K562 (cell line): ENCODE measurements at regions not wholly inside any gene's neighbourhood (a gene's known extent, or its start where the extent isn't known, plus 50 kb on each side); places are given as distances from the start of the nearest gene placed in this dataset.

Source experiments
- ATAC-seq: fragments of 200-7000 bp; cut with Tn5 transposase; 3 replicates; pipeline ENCODE4 v1.9.1; 2020; ENCODE audit warnings: moderate library complexity
- BruUV-seq: library from RNA; stranded (reverse); fragments of 400-500 nt; replicated peaks from 2 replicates; lab custom pipeline; 2021; lab: Mats Ljungman, UMichigan
- CTCF ChIA-PET: fragments of 300-600 bp; formaldehyde crosslinking; extraction: SDS; loops from one replicate; lab custom pipeline; 2021; ENCODE audit warnings: low intra/inter-chr PET ratio; lab: Yijun Ruan, JAX
- POLR2A ChIA-PET: fragments of 300-600, 350-650 bp; sonication (Branson Sonifier 250); formaldehyde crosslinking; extraction: SDS; loops from one replicate; lab custom pipeline; 2021; ENCODE audit warnings: antibody characterized with exemption, inconsistent platforms; lab: Yijun Ruan, JAX
- DNase-seq, 4 experiments: peaks; one replicate each; pipeline versions ENCODE4 v3.0.0 to v3.0.0-alpha.2; 2011 to 2018; ENCODE audit warnings: low spot score in 3 of 4, mixed read lengths in 3 of 4; ENCODE audit errors: extremely low read depth in 1 of 4
- FAIRE-seq: peaks from 2 replicates; lab custom pipeline; 2011; peaks lifted over from hg19 to GRCh38; lab: Jason Lieb, UNC
- H2AFZ ChIP-seq: 2 replicates; pipeline ENCODE4 v1.6.0; 2011; ENCODE audit warnings: low read depth, low read length, control low read depth, inconsistent platforms
- H3K27ac ChIP-seq: fragments of 200-600 bp; 3 replicates; pipeline ENCODE4 v1.8.0; 2011; ENCODE audit warnings: low read depth, mild to moderate bottlenecking, control low read depth, inconsistent platforms, low read length, moderate library complexity, mixed read lengths; ENCODE audit errors: extremely low read depth
- H3K27me3 ChIP-seq, 2 experiments: fragments of 300-600 bp in 1 of 2; 2 replicates in 1 of 2; 3 replicates in 1 of 2; pipeline versions ENCODE4 v1.6.0 to v1.8.0; 2011; ENCODE audit warnings: inconsistent platforms in 2 of 2, low read length in 2 of 2, mild to moderate bottlenecking in 1 of 2, mixed read lengths in 1 of 2, moderate library complexity in 1 of 2; ENCODE audit not compliant: control insufficient read depth in 2 of 2, insufficient read depth in 2 of 2
- H3K36me3 ChIP-seq: fragments of 300-600 bp; 3 replicates; pipeline ENCODE4 v1.8.0; 2011; ENCODE audit warnings: mild to moderate bottlenecking, low read length, inconsistent platforms; ENCODE audit not compliant: control insufficient read depth, insufficient read depth
- H3K4me1 ChIP-seq, 2 experiments: fragments of 200-600 bp in 1 of 2; replicated peaks in 1 of 2; 2 replicates in 1 of 2; 3 replicates in 1 of 2; pipeline versions ENCODE4 v1.5.1 to v1.8.0; 2011; ENCODE audit warnings: inconsistent platforms in 2 of 2, low read length in 2 of 2, mild to moderate bottlenecking in 1 of 2, mixed read lengths in 1 of 2, moderate library complexity in 1 of 2; ENCODE audit not compliant: control insufficient read depth in 2 of 2, insufficient read depth in 2 of 2
- H3K4me2 ChIP-seq: 2 replicates; pipeline ENCODE4 v1.6.1; 2011; ENCODE audit warnings: low read length, control low read depth, inconsistent platforms, mixed read lengths; ENCODE audit not compliant: insufficient read depth
- H3K4me3 ChIP-seq: fragments of 200-600 bp; sonication (generic), shearing (Covaris generic); 2 replicates; pipeline ENCODE4 v1.5.1; 2016; ENCODE audit warnings: control low read depth, inconsistent platforms
- H3K79me2 ChIP-seq: fragments of 200-600 bp; 3 replicates; pipeline ENCODE4 v1.8.0; 2011; ENCODE audit warnings: low read length, inconsistent platforms; ENCODE audit not compliant: control insufficient read depth, insufficient read depth
- H3K9ac ChIP-seq, 2 experiments: 2 replicates each; pipeline versions ENCODE4 v1.6.0 to v1.6.1; 2011; ENCODE audit warnings: low read depth in 2 of 2, low read length in 2 of 2, control low read depth in 1 of 2, inconsistent platforms in 1 of 2, mild to moderate bottlenecking in 1 of 2, mixed read lengths in 1 of 2; ENCODE audit not compliant: insufficient read depth in 1 of 2
- H3K9me1 ChIP-seq: one replicate; pipeline ENCODE4 v1.6.0; 2011; ENCODE audit warnings: inconsistent platforms, mild to moderate bottlenecking, low read length, moderate library complexity; ENCODE audit not compliant: control insufficient read depth, insufficient read depth
- H3K9me3 ChIP-seq: replicated peaks from 2 replicates; pipeline ENCODE4 v1.5.1; 2011; ENCODE audit warnings: low read depth, low read length, inconsistent platforms; ENCODE audit not compliant: control insufficient read depth, insufficient read depth
- H4K20me1 ChIP-seq: replicated peaks from 2 replicates; pipeline ENCODE4 v1.6.1; 2011; ENCODE audit warnings: low read length, inconsistent platforms, mixed read lengths; ENCODE audit not compliant: control insufficient read depth, insufficient read depth
- ADNP ChIP-seq: fragments of 200-800 bp; sonication (Bioruptor generic); IDR thresholded peaks from 2 replicates; pipeline ENCODE4 v1.6.1; 2016; ENCODE audit warnings: missing genetic modification characterization, missing compliant biosample characterization
- BCOR ChIP-seq: fragments of 450-650 bp; IDR thresholded peaks from 2 replicates; pipeline ENCODE4 v1.6.1; 2016
- CBFA2T3 ChIP-seq: fragments of 450-650 bp; IDR thresholded peaks from 2 replicates; pipeline ENCODE4 v1.6.1; 2017
- DPF2 ChIP-seq: fragments of 450-650 bp; IDR thresholded peaks from 2 replicates; pipeline ENCODE4 v1.6.1; 2016
- HNRNPK ChIP-seq: fragments of 200-400 bp; formaldehyde crosslinking; IDR thresholded peaks from one replicate; pipeline ENCODE4 v1.6.1; 2018; ENCODE audit warnings: mild to moderate bottlenecking, low read depth, low read length; ENCODE audit not compliant: poor library complexity, severe bottlenecking
- NR4A1 ChIP-seq, 2 experiments: fragments of 250-450 bp in 1 of 2; fragments of 450-650 bp in 1 of 2; sonication (Bioruptor Pico) in 1 of 2; IDR thresholded peaks; 2 replicates each; pipeline versions ENCODE4 v1.4.0 to v1.6.1; 2016 to 2020; ENCODE audit warnings: mild to moderate bottlenecking in 2 of 2, missing compliant biosample characterization in 1 of 2, missing genetic modification characterization in 1 of 2, moderate library complexity in 1 of 2
- SP2 ChIP-seq: IDR thresholded peaks from 2 replicates; pipeline ENCODE4 v1.6.1; 2011; ENCODE audit warnings: mild to moderate bottlenecking, low read depth, low read length, moderate library complexity; ENCODE audit not compliant: poor library complexity, severe bottlenecking; ENCODE audit errors: extremely low read depth
- ZC3H11A ChIP-seq: IDR thresholded peaks from 2 replicates; pipeline ENCODE4 v1.6.1; 2012; ENCODE audit warnings: low read depth, low read length, improper control_type of control experiment
- ZKSCAN3 ChIP-seq: fragments of 250-450 bp; sonication (Bioruptor Pico); IDR thresholded peaks from 2 replicates; pipeline ENCODE4 v1.4.0; 2020
- ZNF174 ChIP-seq: fragments of 250-450 bp; sonication (Bioruptor Pico); IDR thresholded peaks from 2 replicates; pipeline ENCODE4 v1.4.0; 2020; ENCODE audit warnings: mild to moderate bottlenecking
- WGBS: fragments of 100-300 bp; shearing (Covaris generic); methylation state at CpG from one replicate; pipeline ENCODE4 v1.1.6; 2016; ENCODE audit warnings: low coverage, mixed read lengths; ENCODE audit not compliant: insufficient coverage; ENCODE audit errors: missing lambda C conversion rate; 5-methylcytosine and 5-hydroxymethylcytosine counted together
- in situ Hi-C: fragments of 300-500 bp; cut with MboI; formaldehyde crosslinking; loops from 4 replicates; pipeline ENCODE4 v1.15.0; 2018; ENCODE audit warnings: inconsistent platforms, mixed read lengths
- intact Hi-C: fragments of 100-400 bp; cut with micrococcal nuclease; formaldehyde crosslinking; loops from 2 replicates; pipeline ENCODE4 v1.14.2; 2022
- TF ChIP-seq, protein P1 (sequence below): fragments of 250-450 bp; sonication (Bioruptor Pico); IDR thresholded peaks from 2 replicates; pipeline ENCODE4 v1.4.0; 2020; ENCODE audit warnings: mild to moderate bottlenecking
- TF ChIP-seq, protein P2 (sequence below): fragments of 450-650 bp; formaldehyde crosslinking; IDR thresholded peaks from 2 replicates; pipeline ENCODE4 v1.4.0; 2022; ENCODE audit warnings: missing genetic modification characterization
- TF ChIP-seq, protein P3 (sequence below): fragments of 250-450 bp; sonication (Bioruptor Pico); IDR thresholded peaks from 2 replicates; pipeline ENCODE4 v1.5.1; 2021; ENCODE audit warnings: mild to moderate bottlenecking

DNA sequence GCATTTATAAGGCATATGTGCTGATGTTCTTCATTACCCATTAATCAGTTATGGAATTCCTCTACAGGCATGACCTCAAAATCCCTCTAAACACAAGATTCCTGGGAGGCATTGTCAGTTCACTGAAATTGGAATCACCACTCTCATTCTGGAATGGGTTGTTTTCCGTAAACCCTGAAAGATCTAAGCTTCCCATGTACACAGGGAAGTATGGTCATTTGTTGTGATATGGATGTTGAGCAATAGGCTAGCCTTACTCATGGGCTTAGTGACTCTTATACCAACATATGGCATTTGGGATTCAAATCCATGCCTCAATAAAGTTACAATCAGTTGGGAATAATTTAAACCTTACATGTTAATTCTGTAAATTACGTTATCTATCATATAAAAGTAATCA is 258.0 kb downstream of the XPNPEP1 start:
- Histone ChIP-seq H3K9ac (no peak overlapping the region), H3K36me3 (no peaks in the 10 kb centered on the region), H3K27me3 (no peaks in the 10 kb centered on the region), H4K20me1 (no peaks in the 10 kb centered on the region), H3K79me2 (no peaks in the 10 kb centered on the region), H3K4me1 (no peaks in the 10 kb centered on the region), H3K9me1 (no peaks in the 10 kb centered on the region), H2AFZ (no peak overlapping the region), H3K4me2 (no peak overlapping the region), H3K9me3 (no peaks in the 10 kb centered on the region), H3K27ac (no peak overlapping the region), H3K4me3 (no peak overlapping the region)
- intact Hi-C loops (no loop called here), in situ Hi-C loops (no loop called here)
- no peak for ATAC-seq
- no peak for DNase-seq
- no peak for TF ChIP-seq NR4A1 (CRISPR knock-in tag; IDR thresholded peaks at IDR 0.05)
- TF ChIP-seq NR4A1 (tag; IDR thresholded peaks at IDR 0.05): no peak
- TF ChIP-seq, protein P1, sequence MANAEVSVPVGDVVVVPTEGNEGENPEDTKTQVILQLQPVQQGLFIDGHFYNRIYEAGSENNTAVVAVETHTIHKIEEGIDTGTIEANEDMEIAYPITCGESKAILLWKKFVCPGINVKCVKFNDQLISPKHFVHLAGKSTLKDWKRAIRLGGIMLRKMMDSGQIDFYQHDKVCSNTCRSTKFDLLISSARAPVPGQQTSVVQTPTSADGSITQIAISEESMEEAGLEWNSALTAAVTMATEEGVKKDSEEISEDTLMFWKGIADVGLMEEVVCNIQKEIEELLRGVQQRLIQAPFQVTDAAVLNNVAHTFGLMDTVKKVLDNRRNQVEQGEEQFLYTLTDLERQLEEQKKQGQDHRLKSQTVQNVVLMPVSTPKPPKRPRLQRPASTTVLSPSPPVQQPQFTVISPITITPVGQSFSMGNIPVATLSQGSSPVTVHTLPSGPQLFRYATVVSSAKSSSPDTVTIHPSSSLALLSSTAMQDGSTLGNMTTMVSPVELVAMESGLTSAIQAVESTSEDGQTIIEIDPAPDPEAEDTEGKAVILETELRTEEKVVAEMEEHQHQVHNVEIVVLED: no peak
- TF ChIP-seq ZNF174 (CRISPR knock-in tag): no peak
- WGBS: 0% methylated on average over 2 of the region's 2 CpGs
- no peak for FAIRE-seq
- BruUV-seq: no TSS peak
- POLR2A ChIA-PET: no interaction called here
- CTCF ChIA-PET: no interaction called here

DNA sequence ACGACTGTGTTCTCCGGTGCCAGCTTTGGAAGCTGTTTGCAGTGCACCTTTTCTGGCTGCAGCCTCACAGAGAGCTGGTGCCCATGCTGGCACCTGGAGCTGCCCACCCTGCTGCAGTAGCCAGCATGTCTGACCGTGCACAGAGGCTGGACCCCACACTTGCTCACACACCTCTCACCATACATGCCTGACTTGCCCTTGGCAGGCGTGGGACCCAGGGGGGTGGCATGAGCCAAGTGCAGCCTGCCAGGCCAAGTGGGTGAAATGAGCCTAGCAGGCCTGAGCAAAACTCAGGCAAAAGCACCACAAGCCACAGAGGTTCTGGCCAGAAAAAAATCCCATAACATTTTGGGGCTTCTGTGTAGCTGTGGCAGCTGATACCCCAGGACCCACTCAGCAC is 258.8 kb downstream of the XPNPEP1 start:
- no peak overlapping the region for H2AFZ ChIP-seq
- CTCF ChIA-PET: no interaction called here
- FAIRE-seq (no peak), DNase-seq (no peak), ATAC-seq (no peak)
- no peak overlapping the region for H3K4me3 ChIP-seq
- no peak overlapping the region for H3K27ac ChIP-seq
- 3% methylated on average over 4 of the region's 4 CpGs for WGBS
- no peak overlapping the region for H3K9ac ChIP-seq
- in situ Hi-C loops: no loop called here
- no peaks in the 10 kb centered on the region for H3K36me3 ChIP-seq
- H3K4me2 ChIP-seq: no peak overlapping the region
- H3K9me3 ChIP-seq: no peaks in the 10 kb centered on the region
- H3K27me3 ChIP-seq: no peaks in the 10 kb centered on the region
- no TSS peak for BruUV-seq
- POLR2A ChIA-PET: no interaction called here
- no peaks in the 10 kb centered on the region for H4K20me1 ChIP-seq
- intact Hi-C loops: no loop called here
- no peaks in the 10 kb centered on the region for H3K79me2 ChIP-seq
- H3K9me1 ChIP-seq: no peaks in the 10 kb centered on the region
- TF ChIP-seq, protein P2, sequence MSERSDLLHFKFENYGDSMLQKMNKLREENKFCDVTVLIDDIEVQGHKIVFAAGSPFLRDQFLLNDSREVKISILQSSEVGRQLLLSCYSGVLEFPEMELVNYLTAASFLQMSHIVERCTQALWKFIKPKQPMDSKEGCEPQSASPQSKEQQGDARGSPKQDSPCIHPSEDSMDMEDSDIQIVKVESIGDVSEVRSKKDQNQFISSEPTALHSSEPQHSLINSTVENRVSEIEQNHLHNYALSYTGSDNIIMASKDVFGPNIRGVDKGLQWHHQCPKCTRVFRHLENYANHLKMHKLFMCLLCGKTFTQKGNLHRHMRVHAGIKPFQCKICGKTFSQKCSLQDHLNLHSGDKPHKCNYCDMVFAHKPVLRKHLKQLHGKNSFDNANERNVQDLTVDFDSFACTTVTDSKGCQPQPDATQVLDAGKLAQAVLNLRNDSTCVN (CRISPR knock-in tag): no peak
- TF ChIP-seq DPF2 (no peak), HNRNPK (no peak), SP2 (no peak), ZC3H11A (no peak), BCOR (no peak), ADNP (tag) (no peak), ZKSCAN3 (CRISPR knock-in tag) (no peak), CBFA2T3 (no peak)
- TF ChIP-seq, protein P3, sequence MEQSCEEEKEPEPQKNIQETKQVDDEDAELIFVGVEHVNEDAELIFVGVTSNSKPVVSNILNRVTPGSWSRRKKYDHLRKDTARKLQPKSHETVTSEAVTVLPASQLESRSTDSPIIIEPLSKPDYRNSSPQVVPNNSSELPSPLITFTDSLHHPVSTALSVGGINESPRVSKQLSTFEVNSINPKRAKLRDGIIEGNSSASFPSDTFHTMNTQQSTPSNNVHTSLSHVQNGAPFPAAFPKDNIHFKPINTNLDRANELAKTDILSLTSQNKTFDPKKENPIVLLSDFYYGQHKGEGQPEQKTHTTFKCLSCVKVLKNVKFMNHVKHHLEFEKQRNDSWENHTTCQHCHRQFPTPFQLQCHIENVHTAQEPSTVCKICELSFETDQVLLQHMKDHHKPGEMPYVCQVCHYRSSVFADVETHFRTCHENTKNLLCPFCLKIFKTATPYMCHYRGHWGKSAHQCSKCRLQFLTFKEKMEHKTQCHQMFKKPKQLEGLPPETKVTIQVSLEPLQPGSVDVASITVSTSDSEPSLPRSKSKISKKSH (CRISPR knock-in tag): no peak
- no peaks in the 10 kb centered on the region for H3K4me1 ChIP-seq
